ENCODE measurements at regions not wholly inside any gene's neighbourhood (a gene's known extent, or its start where the extent isn't known, plus 50 kb on each side); places are given as distances from the start of the nearest gene placed in this dataset.
"Not testable (repeated sequence)": the region's sequence is repeated elsewhere in the genome, so short reads cannot be mapped to it uniquely, and the experiment has no call there.

DNA sequence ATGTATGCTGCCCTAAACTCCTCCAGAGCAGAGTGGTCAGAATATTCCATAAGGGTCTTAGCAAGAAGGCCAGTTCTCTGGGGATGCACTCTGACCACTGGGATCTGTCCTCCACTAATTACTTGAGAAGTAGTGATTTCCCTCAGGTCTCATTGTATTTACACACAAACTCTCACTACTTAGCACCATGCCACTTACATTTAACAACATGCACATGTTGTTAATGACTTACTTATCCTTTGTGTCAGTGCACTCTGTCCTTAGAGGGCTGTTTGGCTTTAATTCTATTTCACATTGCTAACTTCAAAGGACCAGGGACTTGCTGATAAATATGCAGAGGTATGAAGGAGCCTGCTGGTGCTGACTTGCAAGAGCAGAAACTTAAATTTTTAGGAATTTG is 1415.5 kb upstream of the ACVR2A start:
- no peak for DNase-seq

DNA sequence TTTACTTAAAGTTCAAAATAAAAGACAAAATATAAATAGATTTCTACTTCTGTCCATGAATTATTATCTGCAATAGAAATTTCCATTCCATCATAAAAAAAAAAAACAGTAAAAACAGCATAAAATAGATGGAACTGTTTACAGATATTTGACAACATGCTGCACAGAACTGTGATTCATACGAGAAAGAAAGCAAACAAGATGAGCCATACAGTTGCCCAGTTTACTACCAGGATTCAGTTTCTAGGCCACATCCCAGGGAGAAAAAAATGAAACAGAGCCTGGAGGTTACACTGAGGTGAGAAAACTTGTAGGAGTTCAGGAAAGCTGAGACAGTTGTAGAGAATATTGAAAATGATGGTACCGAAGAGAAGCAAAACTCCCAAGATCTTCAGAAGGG is 1426.9 kb upstream of the ACVR2A start:
- no peak for DNase-seq

DNA sequence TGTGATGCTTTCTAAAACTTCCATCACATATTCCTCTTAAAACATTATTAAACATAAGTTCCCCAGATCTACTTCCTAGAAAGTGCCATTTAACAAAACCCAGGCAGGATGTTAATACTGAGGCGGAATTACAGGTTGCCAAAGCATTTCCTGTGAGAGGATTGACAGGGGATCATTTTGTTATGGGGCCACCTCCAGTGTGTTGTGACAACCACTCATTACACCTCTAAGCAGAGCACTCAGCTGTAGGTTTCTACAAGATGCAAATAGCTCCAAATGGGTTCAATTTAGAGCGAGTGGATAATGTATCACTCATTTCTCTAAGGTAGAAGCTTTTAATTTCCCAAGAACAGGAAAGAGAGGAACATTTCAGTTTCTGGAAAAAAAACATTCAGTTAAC is 1429.5 kb upstream of the ACVR2A start:
- DNase-seq: no peak

GRCh38 chr2:146414456-146414855 is 1430.4 kb upstream of the ACVR2A start:
- DNase-seq: no peak

DNA sequence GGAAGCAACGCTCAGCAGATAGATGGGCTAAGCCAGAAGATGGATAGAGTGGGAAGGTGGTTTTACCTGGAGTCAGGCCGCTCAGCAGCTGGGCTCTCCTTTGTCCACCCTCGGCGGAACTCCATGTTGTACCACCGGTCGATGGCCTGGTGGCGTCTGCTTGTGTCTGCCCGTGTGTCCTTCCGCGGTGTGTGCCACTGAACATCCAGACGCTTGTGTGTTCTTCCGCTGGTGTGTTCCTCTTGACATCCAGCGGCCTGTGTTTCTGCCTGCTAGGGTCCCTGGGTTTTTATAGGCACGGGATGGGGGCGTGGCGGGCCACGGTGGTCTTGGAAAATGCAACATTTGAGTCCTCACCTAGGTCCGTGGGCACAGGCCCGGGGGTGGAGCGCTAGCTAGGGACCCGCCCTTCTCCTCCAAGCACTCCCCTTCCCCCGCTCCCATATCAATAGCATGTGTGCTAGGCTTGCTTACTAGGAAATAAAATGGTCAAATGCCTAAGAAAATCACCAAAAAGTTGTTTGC is 1431.7 kb upstream of the ACVR2A start:
- DNase-seq: no peak

DNA sequence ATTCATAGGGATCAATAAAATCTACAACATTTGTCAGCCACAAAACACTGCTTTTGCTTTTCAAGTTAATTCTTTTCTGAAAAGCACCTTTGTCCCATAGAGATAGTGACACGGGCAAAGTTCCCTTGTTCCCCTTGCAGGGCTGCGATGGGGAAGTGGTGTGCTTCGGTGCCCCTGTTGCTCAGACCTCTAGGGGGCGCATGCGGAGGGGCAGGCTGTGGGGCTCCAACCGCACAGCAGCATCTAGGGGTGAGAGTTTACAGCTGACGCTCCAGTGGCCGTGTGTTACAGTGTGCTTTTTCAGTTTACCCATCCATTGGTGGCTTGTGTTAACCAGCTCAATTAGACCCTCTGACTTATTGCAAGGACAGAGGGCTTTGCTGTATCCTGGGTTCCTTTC is 1432.2 kb upstream of the ACVR2A start:
- DNase-seq: no peak

DNA sequence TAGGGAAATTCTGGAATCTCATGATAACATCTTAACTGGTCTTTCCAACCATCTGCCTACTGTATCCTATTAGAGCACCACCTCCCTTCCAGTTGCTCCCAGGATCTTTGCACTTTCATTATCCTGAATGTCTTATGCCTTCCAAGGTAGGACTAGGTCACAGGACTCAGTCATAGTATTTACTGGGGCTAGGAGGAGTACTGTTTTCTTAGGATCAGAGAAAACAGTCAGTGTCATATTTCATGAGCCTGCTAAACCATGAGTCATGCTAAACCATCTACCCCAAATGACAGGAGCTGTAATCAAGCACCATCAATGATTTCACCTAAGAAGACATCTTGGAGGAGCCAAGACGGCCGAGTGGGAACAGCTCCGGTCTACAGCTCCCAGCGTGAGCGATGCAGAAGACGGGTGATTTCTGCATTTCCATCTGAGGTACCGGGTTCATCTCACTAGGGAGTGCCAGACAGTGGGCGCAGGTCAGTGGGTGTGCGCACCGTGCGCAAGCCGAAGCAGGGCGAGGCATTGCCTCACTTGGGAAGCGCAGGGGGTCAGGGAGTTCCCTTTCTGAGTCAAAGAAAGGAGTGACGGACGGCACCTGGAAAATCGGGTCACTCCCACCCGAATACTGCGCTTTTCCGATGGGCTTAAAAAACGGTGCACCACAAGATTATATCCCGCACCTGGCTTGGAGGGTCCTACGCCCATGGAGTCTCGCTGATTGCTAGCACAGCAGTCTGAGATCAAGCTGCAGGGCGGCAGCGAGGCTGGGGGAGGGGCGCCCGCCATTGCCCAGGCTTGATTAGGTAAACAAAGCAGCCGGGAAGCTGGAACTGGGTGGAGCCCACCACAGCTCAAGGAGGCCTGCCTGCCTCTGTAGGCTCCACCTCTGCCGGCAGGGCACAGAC is 1439.2 kb upstream of the ACVR2A start:
- not testable (repeated sequence) for DNase-seq

DNA sequence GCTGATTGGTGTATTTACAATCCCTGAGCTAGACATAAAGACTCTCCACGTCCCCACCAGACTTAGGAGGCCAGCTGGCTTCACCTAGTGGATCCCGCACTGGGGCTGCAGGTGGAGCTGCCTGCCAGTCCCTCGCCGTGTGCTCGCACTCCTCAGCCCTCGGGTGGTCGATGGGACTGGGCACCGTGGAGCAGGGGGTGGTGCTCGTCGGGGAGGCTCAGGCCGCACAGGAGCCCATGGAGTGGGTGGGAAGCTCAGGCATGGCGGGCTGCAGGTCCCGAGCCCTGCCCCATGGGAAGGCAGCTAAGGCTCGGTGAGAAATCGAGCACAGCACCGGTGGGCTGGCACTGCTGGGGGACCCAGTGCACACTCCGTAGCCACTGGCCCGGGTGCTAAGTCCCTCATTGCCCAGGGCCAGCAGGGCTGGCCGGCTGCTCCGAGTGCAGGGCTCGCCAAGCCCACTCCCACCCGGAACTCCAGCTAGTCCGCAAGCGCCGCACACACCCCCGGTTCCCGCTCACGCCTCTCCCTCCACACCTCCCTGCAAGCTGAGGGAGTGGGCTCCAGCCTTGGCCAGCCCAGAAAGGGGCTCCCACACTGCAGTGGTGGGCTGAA is 1441.2 kb upstream of the ACVR2A start:
- DNase-seq: not testable (repeated sequence)

- no peak for DNase-seq
These were observed 1452.2 kb upstream of the ACVR2A start for GRCh38 chr2:146392631-146393030.

GRCh38 chr2:146392186-146392585 is 1452.6 kb upstream of the ACVR2A start:
- no peak for DNase-seq

DNA sequence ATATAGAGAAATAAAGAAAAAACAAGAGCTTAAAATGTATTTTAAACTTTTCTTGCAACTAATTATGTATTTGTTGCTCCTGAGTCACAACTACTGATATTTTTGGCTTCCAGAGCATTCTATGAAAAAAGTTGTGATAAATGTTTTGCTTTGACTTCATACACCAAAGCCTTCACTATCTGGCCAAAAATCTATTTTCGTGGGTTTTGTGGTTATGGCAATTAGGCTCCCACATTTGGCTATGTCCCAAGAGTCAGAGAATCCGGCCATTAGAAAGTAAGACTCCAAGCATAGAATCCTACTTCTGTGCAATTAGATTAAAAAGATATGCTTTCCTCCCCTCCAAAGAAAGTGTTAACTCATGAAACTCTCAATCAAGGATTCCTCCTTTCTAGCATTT is 1456.1 kb upstream of the ACVR2A start:
- DNase-seq: no peak

DNA sequence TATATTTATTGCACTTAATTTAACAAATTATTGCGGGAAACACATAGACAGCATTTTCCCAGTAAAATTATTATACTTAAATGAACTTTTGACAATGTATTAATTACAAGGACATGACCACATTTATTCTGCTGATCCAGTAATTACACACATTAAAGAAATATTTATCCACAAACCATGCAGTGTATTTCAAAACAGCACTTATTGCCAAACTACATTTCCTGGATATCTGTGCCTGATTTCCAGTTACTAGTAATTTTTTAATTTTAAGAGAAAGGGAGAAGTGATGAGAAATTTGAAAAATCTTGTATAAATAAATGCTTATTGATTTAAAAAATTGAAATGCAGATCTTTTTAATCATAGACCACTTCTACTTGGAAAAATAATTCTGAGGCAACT is 1458.7 kb upstream of the ACVR2A start:
- no peak for DNase-seq

DNA sequence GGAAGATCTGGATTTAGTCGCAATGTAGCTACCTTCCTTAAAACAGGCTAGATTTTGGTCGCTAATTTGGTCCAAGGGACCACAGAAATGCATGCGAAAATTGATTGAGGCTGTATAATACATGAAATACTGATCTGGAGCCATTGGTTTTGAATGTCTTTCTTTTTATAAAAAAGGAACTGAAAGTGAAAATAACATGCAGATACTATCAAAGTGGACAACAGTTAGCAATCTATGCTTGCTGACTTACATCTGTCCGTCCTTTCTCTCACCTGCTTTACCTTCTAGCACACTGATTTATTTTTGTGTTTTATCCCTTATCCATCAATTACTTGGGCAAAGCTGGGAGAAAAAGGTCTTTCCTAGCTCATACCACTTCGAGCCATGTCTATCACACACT is 1459.8 kb upstream of the ACVR2A start:
- DNase-seq: no peak

GRCh38 chr2:146376511-146377064 is 1468.2 kb upstream of the ACVR2A start:
- no peak for DNase-seq

DNA sequence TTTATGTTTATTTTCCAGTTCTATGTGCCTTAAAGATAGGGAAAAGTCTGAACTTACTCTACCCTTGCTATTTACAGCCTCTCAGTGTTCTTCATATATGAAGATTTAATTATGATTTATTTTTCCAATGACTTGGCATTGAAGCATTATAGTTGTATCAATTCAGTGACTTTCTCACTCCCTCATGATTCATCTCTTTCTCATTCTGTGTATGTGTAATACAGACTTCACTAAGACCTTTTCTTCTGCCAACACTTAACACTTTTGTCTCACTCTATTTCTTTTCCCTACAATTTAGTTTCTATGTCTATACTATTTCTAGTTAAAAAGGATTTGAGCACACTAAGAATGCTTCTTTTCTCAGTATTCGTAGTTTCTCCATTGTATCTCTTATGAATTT is 1470.3 kb upstream of the ACVR2A start:
- no peak for DNase-seq

DNA sequence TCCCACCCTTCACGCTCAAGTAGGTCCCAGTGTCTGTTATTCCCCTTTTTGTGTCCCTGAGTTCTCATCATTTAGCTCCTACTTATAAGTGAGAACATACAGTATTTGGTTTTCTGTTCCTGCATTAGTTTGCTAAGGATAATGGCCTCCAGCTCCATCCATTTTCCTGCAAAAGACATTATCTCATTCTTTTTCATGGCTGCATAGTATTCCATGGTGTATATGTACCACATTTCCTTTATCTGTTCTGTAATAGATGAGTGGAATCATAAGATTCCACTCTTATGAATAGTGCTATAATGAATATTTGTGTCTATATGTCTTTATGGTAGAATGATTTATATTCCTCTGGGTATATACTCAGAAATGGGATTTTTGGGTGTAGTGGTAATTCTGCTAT is 1473.5 kb upstream of the ACVR2A start:
- not testable (repeated sequence) for DNase-seq

GRCh38 chr2:146370826-146371225 is 1474.0 kb upstream of the ACVR2A start:
- DNase-seq: no peak

DNA sequence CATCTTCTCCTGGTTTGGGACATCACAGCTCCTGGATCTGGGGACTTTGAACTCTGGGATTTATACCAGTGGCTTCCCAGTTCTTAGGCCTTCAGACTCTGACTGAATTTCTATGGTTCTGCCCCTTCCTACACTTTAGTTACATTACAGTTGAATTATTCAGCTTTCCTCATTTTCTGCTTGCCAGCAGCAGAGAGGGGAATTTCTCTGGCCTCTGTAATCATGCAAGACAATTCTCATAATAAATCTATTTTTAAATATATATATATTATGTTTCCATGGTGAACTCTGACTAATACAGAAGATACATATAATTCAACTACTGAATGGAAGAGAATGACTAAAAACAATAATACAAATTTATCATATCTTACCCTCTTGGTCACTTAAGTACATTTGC is 1478.6 kb upstream of the ACVR2A start:
- DNase-seq: no peak

- no peak for DNase-seq
These were observed 1479.8 kb upstream of the ACVR2A start for GRCh38 chr2:146365041-146365440.

GRCh38 chr2:146363731-146364130 is 1481.1 kb upstream of the ACVR2A start:
- DNase-seq: no peak

- DNase-seq: no peak
These were observed 1493.1 kb upstream of the ACVR2A start for GRCh38 chr2:146351689-146352088.

- DNase-seq: no peak
These were observed 1495.5 kb upstream of the ACVR2A start for GRCh38 chr2:146349334-146349733.

GRCh38 chr2:146324951-146325350 is 1519.9 kb upstream of the ACVR2A start:
- DNase-seq: no peak

DNA sequence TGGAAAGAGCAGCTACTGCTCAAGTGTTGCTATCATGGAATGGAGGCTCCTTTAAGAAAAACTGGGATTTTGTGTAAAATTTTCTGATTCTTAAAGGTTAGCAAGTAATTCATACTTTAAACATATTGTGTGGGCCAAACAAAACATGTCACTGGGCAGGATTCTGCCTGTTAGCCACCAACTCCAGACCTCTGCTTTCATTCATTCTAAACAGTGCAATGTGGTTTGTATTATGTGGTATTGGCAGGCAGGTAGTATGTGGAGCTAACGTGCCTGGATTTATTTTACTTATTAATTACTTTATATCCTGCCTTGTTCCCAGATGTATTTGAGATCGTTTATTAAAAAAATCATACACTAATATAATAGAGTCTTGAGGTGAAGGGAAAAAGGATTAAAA is 1521.3 kb upstream of the ACVR2A start:
- no peak for DNase-seq

Measured in GOT3 (cell line).